ENCODE measurements at regions not wholly inside any gene's neighbourhood (a gene's known extent, or its start where the extent isn't known, plus 50 kb on each side); places are given as distances from the start of the nearest gene placed in this dataset.

GRCh38 chr12:95418142-95418541, 55.8 kb upstream of the METAP2 start:
- TF ChIP-seq ZBTB33 (IDR thresholded peaks at IDR 0.05; ENCODE audit: borderline replicate concordance, low read depth) = no peak
- no peak for TF ChIP-seq RXRA (IDR thresholded peaks at IDR 0.05; ENCODE audit: borderline replicate concordance, low read depth)
- TF ChIP-seq GABPA (IDR thresholded peaks at IDR 0.05; ENCODE audit: low read depth) = no peak
- TF ChIP-seq TAF1 (IDR thresholded peaks at IDR 0.05; ENCODE audit: borderline replicate concordance, low read depth, low read length) = no peak

Measured in SK-N-SH (cell line).